GM23338 (cell line): ENCODE measurements at regions not wholly inside any gene's neighbourhood (a gene's known extent, or its start where the extent isn't known, plus 50 kb on each side); places are given as distances from the start of the nearest gene placed in this dataset.

Experiments
- ATAC-seq: fragments of 200-7000 bp; cut with Tn5 transposase; 3 replicates; pipeline ENCODE4 v1.9.1; 2020
- DNase-seq: peaks from one replicate; pipeline ENCODE4 v3.0.0-alpha.2; 2015; ENCODE audit warnings: low spot score
- H2AFZ ChIP-seq: fragments of 200-600 bp; sonication (generic); 2 replicates; pipeline ENCODE4 v1.8.0; 2016; ENCODE audit warnings: antibody characterized with exemption, mild to moderate bottlenecking, moderate library complexity
- H3F3A ChIP-seq: fragments of 200-600 bp; sonication (generic); replicated peaks from 2 replicates; pipeline ENCODE4 v1.8.0; 2017; ENCODE audit warnings: antibody characterized with exemption, mixed run types, low read depth
- H3K27ac ChIP-seq: fragments of 200-600 bp; sonication (generic); 2 replicates; pipeline ENCODE4 v1.6.1; 2016; ENCODE audit warnings: low read depth
- H3K27me3 ChIP-seq: fragments of 200-600 bp; sonication (generic); 2 replicates; pipeline ENCODE4 v1.8.0; 2016; ENCODE audit warnings: mild to moderate bottlenecking, mixed run types, moderate library complexity; ENCODE audit not compliant: insufficient read depth
- H3K36me3 ChIP-seq: fragments of 200-600 bp; sonication (generic); 2 replicates; pipeline ENCODE4 v1.8.0; 2016; ENCODE audit warnings: mild to moderate bottlenecking; ENCODE audit not compliant: insufficient read depth
- H3K4me1 ChIP-seq: fragments of 200-600 bp; sonication (generic); 2 replicates; pipeline ENCODE4 v1.8.0; 2016; ENCODE audit warnings: mild to moderate bottlenecking, moderate library complexity; ENCODE audit not compliant: insufficient read depth
- H3K4me2 ChIP-seq: fragments of 200-600 bp; sonication (generic); 2 replicates; pipeline ENCODE4 v1.7.1; 2017; ENCODE audit warnings: mixed run types
- H3K4me3 ChIP-seq: fragments of 200-600 bp; sonication (generic); 2 replicates; pipeline ENCODE4 v1.6.1; 2016; ENCODE audit warnings: mixed run types
- H3K79me2 ChIP-seq: fragments of 200-600 bp; sonication (generic); replicated peaks from 2 replicates; pipeline ENCODE4 v1.8.0; 2017; ENCODE audit warnings: mild to moderate bottlenecking; ENCODE audit not compliant: insufficient read depth
- H3K9me2 ChIP-seq: fragments of 200-600 bp; sonication (generic); 2 replicates; pipeline ENCODE4 v1.8.0; 2017; ENCODE audit not compliant: insufficient read depth
- H4K20me1 ChIP-seq: fragments of 200-600 bp; sonication (generic); replicated peaks from 2 replicates; pipeline ENCODE4 v1.8.0; 2017; ENCODE audit warnings: mild to moderate bottlenecking; ENCODE audit not compliant: insufficient read depth
- H3K27ac Mint-ChIP-seq: 2 replicates; pipeline ENCODE4 v1.8.0; 2020; ENCODE audit warnings: inconsistent platforms, mild to moderate bottlenecking, moderate library complexity, mixed read lengths
- H3K27me3 Mint-ChIP-seq: 3 replicates; pipeline ENCODE4 v1.8.0; 2022; ENCODE audit warnings: low read depth, mild to moderate bottlenecking, moderate library complexity, mixed read lengths, inconsistent platforms; ENCODE audit not compliant: insufficient read depth, poor library complexity
- H3K36me3 Mint-ChIP-seq: 3 replicates; pipeline ENCODE4 v1.8.0; 2021; ENCODE audit warnings: low read depth, mild to moderate bottlenecking, inconsistent platforms, moderate library complexity, mixed read lengths
- H3K4me1 Mint-ChIP-seq: 3 replicates; pipeline ENCODE4 v1.8.0; 2020; ENCODE audit warnings: mild to moderate bottlenecking, inconsistent platforms, mixed read lengths
- H3K4me3 Mint-ChIP-seq: 3 replicates; pipeline ENCODE4 v1.8.0; 2021; ENCODE audit warnings: moderate library complexity, mild to moderate bottlenecking, inconsistent platforms, mixed read lengths
- H3K9me3 Mint-ChIP-seq: 3 replicates; pipeline ENCODE4 v1.8.0; 2020; ENCODE audit warnings: moderate library complexity, mild to moderate bottlenecking, inconsistent platforms, mixed read lengths
- CREB1 ChIP-seq: fragments of 250-450 bp; sonication (Bioruptor Pico); IDR thresholded peaks from 2 replicates; pipeline ENCODE4 v1.5.0; 2020; ENCODE audit warnings: low read depth, mild to moderate bottlenecking, moderate library complexity
- ETS1 ChIP-seq: IDR thresholded peaks from 2 replicates; pipeline ENCODE4 v1.6.1; 2016; ENCODE audit warnings: antibody characterized with exemption
- EZH2 ChIP-seq: fragments of 200-600 bp; sonication (generic); IDR thresholded peaks from one replicate; pipeline ENCODE4 v1.8.0; 2017; ENCODE audit warnings: antibody characterized with exemption, mild to moderate bottlenecking, low read depth; ENCODE audit not compliant: unreplicated experiment
- JUNB ChIP-seq: IDR thresholded peaks from one replicate; pipeline ENCODE4 v1.6.1; 2016; ENCODE audit warnings: antibody characterized with exemption; ENCODE audit not compliant: unreplicated experiment
- NANOG ChIP-seq: IDR thresholded peaks from 2 replicates; pipeline ENCODE4 v1.6.1; 2016; ENCODE audit warnings: antibody characterized with exemption, borderline replicate concordance
- ZNF331 ChIP-seq: fragments of 250-450 bp; sonication (Bioruptor Pico); IDR thresholded peaks from 2 replicates; pipeline ENCODE4 v1.5.0; 2020; ENCODE audit warnings: low read depth, mild to moderate bottlenecking, moderate library complexity
- TF ChIP-seq, protein P1 (sequence below): fragments of 250-450 bp; sonication (Bioruptor Pico); IDR thresholded peaks from 2 replicates; pipeline ENCODE4 v1.5.0; 2020; ENCODE audit warnings: mild to moderate bottlenecking, moderate library complexity
- TF ChIP-seq, protein P2 (sequence below), 2 experiments: fragments of 200-600 bp in 1 of 2; sonication (generic) in 1 of 2; conservative IDR thresholded peaks; 2 replicates each; pipeline versions ENCODE4 v1.5.1 to v1.6.1; 2016 to 2017; ENCODE audit warnings: antibody characterized with exemption in 2 of 2, low read depth in 2 of 2, mild to moderate bottlenecking in 2 of 2, moderate library complexity in 1 of 2

- ATAC-seq, result no peak
- Histone ChIP-seq H3K9me2 (no peaks in the 10 kb centered on the region), H3K4me1 (no peaks in the 10 kb centered on the region), H3K27ac (no peak overlapping the region), H3K4me3 (no peak overlapping the region), H3K4me2 (no peak overlapping the region), H4K20me1 (no peaks in the 10 kb centered on the region), H3F3A (no peaks in the 10 kb centered on the region), H3K27me3 (no peaks in the 10 kb centered on the region), H3K79me2 (no peaks in the 10 kb centered on the region), H3K36me3 (peaks cover 8% of the 10 kb centered on the region), H2AFZ (no peak overlapping the region)
- H3K4me1 Mint-ChIP-seq, result no peaks in the 10 kb centered on the region; the same call in 2 of the 3 replicates
- no peak for DNase-seq
- no peaks in the 10 kb centered on the region for H3K27me3 Mint-ChIP-seq
- H3K27ac Mint-ChIP-seq, result no peak overlapping the region; the same call in 1 of the 2 replicates
- H3K36me3 Mint-ChIP-seq, result peaks cover 21% of the 10 kb centered on the region; the same call in 2 of the 3 replicates
- no peak for TF ChIP-seq CREB1 (CRISPR knock-in tag)
- TF ChIP-seq, protein P1, sequence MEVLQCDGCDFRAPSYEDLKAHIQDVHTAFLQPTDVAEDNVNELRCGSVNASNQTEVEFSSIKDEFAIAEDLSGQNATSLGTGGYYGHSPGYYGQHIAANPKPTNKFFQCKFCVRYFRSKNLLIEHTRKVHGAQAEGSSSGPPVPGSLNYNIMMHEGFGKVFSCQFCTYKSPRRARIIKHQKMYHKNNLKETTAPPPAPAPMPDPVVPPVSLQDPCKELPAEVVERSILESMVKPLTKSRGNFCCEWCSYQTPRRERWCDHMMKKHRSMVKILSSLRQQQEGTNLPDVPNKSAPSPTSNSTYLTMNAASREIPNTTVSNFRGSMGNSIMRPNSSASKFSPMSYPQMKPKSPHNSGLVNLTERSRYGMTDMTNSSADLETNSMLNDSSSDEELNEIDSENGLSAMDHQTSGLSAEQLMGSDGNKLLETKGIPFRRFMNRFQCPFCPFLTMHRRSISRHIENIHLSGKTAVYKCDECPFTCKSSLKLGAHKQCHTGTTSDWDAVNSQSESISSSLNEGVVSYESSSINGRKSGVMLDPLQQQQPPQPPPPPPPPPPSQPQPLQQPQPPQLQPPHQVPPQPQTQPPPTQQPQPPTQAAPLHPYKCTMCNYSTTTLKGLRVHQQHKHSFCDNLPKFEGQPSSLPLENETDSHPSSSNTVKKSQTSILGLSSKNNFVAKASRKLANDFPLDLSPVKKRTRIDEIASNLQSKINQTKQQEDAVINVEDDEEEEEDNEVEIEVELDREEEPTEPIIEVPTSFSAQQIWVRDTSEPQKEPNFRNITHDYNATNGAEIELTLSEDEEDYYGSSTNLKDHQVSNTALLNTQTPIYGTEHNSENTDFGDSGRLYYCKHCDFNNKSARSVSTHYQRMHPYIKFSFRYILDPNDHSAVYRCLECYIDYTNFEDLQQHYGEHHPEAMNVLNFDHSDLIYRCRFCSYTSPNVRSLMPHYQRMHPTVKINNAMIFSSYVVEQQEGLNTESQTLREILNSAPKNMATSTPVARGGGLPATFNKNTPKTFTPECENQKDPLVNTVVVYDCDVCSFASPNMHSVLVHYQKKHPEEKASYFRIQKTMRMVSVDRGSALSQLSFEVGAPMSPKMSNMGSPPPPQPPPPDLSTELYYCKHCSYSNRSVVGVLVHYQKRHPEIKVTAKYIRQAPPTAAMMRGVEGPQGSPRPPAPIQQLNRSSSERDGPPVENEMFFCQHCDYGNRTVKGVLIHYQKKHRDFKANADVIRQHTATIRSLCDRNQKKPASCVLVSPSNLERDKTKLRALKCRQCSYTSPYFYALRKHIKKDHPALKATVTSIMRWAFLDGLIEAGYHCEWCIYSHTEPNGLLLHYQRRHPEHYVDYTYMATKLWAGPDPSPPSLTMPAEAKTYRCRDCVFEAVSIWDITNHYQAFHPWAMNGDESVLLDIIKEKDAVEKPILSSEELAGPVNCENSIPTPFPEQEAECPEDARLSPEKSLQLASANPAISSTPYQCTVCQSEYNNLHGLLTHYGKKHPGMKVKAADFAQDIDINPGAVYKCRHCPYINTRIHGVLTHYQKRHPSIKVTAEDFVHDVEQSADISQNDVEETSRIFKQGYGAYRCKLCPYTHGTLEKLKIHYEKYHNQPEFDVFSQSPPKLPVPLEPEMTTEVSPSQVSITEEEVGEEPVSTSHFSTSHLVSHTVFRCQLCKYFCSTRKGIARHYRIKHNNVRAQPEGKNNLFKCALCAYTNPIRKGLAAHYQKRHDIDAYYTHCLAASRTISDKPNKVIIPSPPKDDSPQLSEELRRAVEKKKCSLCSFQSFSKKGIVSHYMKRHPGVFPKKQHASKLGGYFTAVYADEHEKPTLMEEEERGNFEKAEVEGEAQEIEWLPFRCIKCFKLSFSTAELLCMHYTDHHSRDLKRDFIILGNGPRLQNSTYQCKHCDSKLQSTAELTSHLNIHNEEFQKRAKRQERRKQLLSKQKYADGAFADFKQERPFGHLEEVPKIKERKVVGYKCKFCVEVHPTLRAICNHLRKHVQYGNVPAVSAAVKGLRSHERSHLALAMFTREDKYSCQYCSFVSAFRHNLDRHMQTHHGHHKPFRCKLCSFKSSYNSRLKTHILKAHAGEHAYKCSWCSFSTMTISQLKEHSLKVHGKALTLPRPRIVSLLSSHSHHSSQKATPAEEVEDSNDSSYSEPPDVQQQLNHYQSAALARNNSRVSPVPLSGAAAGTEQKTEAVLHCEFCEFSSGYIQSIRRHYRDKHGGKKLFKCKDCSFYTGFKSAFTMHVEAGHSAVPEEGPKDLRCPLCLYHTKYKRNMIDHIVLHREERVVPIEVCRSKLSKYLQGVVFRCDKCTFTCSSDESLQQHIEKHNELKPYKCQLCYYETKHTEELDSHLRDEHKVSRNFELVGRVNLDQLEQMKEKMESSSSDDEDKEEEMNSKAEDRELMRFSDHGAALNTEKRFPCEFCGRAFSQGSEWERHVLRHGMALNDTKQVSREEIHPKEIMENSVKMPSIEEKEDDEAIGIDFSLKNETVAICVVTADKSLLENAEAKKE (CRISPR knock-in tag), result no peak
- no peak overlapping the region for H3K4me3 Mint-ChIP-seq
- peaks cover 32% of the 10 kb centered on the region; the same call in 2 of the 3 replicates for H3K9me3 Mint-ChIP-seq
Measured at GRCh38 chr3:164465172-164465571, 613.1 kb downstream of the SI start.

DNA sequence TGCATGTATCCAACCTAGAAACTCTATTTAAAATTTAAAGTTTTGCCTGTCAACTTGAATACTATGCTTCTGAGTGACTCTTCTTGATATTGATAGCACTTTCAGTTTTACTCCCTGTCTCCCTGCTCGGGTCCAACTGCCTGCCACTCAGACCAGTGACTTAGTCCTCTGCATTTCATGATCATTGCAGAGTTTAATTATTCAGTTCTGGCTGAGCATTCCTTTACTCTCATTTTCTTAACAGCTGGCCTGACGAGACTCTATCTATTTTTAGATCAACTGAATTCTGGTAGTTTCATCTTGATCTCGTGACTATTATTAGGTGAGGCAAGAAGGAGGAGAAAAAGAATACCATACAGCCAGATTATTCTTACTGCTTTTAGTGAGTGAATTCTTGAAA lies 617.4 kb downstream of the SI start:
- H3K4me1 ChIP-seq, result no peaks in the 10 kb centered on the region
- H2AFZ ChIP-seq, result peak overlapping the region; percentile 24; the same call in 1 of the 2 replicates
- H3F3A ChIP-seq, result no peaks in the 10 kb centered on the region
- no peaks in the 10 kb centered on the region for H3K36me3 ChIP-seq
- Mint-ChIP-seq H3K9me3 (peaks cover 3% of the 10 kb centered on the region; the same call in 2 of the 3 replicates), H3K36me3 (no peaks in the 10 kb centered on the region), H3K27me3 (no peaks in the 10 kb centered on the region), H3K27ac (no peak overlapping the region), H3K4me3 (no peak overlapping the region), H3K4me1 (peaks cover 4% of the 10 kb centered on the region; the same call in 2 of the 3 replicates)
- ATAC-seq, result no peak
- no peak overlapping the region for H3K27ac ChIP-seq
- H3K79me2 ChIP-seq, result no peaks in the 10 kb centered on the region
- no peak overlapping the region for H3K4me2 ChIP-seq
- no peaks in the 10 kb centered on the region for H3K9me2 ChIP-seq
- H3K27me3 ChIP-seq, result no peaks in the 10 kb centered on the region
- no peak for DNase-seq
- H4K20me1 ChIP-seq, result no peaks in the 10 kb centered on the region
- no peak overlapping the region for H3K4me3 ChIP-seq
- TF ChIP-seq JUNB, result no peak
- TF ChIP-seq NANOG, result no peak
- TF ChIP-seq ETS1, result no peak
- TF ChIP-seq, protein P2, sequence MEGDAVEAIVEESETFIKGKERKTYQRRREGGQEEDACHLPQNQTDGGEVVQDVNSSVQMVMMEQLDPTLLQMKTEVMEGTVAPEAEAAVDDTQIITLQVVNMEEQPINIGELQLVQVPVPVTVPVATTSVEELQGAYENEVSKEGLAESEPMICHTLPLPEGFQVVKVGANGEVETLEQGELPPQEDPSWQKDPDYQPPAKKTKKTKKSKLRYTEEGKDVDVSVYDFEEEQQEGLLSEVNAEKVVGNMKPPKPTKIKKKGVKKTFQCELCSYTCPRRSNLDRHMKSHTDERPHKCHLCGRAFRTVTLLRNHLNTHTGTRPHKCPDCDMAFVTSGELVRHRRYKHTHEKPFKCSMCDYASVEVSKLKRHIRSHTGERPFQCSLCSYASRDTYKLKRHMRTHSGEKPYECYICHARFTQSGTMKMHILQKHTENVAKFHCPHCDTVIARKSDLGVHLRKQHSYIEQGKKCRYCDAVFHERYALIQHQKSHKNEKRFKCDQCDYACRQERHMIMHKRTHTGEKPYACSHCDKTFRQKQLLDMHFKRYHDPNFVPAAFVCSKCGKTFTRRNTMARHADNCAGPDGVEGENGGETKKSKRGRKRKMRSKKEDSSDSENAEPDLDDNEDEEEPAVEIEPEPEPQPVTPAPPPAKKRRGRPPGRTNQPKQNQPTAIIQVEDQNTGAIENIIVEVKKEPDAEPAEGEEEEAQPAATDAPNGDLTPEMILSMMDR (conservative IDR thresholded peaks at IDR 0.05; ENCODE audit: low read depth in 2 of 2), result no peak
- no peak for TF ChIP-seq ZNF331
- no peak for TF ChIP-seq EZH2
- no peak for TF ChIP-seq CREB1 (CRISPR knock-in tag)
